Activated naive CD8-positive, alpha-beta T cell treated with anti-CD3 and anti-CD28 coated beads, Interleukin-2, amount 50 U/mL, for 24 hours (primary cell): ENCODE measurements at regions not wholly inside any gene's neighbourhood (a gene's known extent, or its start where the extent isn't known, plus 50 kb on each side); places are given as distances from the start of the nearest gene placed in this dataset.

ENCODE experiments used
- ATAC-seq: fragments of 150-1000 bp; cut with Tn5 transposase; one replicate; pipeline ENCODE4 v1.10.0; 2021
- DNase-seq: peaks from one replicate; pipeline ENCODE4 v3.0.0; 2021
- H3K27ac Mint-ChIP-seq: one replicate; pipeline ENCODE4 v1.8.0; 2021; ENCODE audit warnings: mild to moderate bottlenecking, mixed read lengths
- H3K27me3 Mint-ChIP-seq: one replicate; pipeline ENCODE4 v1.8.0; 2021; ENCODE audit warnings: mixed read lengths
- H3K36me3 Mint-ChIP-seq: one replicate; pipeline ENCODE4 v1.8.0; 2021; ENCODE audit warnings: low read depth, mixed read lengths
- H3K4me1 Mint-ChIP-seq: one replicate; pipeline ENCODE4 v1.8.0; 2021; ENCODE audit warnings: mixed read lengths
- H3K4me3 Mint-ChIP-seq: one replicate; pipeline ENCODE4 v1.8.0; 2021; ENCODE audit warnings: mild to moderate bottlenecking, moderate library complexity, mixed read lengths
- H3K9me3 Mint-ChIP-seq: one replicate; pipeline ENCODE4 v1.8.0; 2021; ENCODE audit warnings: mixed read lengths

DNA sequence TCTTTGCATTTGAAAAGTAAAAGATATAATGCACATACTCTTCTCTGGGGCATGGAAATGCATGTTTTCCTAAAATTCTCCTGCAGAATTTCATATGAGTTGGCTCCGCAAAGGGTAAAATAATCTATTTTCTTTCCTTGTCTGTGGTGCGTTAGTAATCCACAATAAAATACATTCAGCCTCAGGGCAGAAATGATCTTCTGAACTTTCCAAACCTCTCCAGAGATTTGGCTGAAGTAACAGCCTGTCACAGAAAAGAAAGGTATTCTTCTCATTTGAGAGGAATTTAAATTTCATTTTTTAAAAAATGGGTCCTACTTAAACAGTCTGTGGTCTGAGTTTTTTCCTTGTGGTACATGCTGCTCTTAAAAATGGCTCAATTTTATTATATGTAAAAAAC, 182.7 kb upstream of the DCBLD2 start:
- DNase-seq (no peak), ATAC-seq (no peak)
- H3K4me3 Mint-ChIP-seq: no peak overlapping the region
- H3K27me3 Mint-ChIP-seq: peaks cover 2% of the 10 kb centered on the region
- H3K9me3 Mint-ChIP-seq: no peaks in the 10 kb centered on the region
- no peaks in the 10 kb centered on the region for H3K4me1 Mint-ChIP-seq
- no peak overlapping the region for H3K27ac Mint-ChIP-seq
- H3K36me3 Mint-ChIP-seq: no peaks in the 10 kb centered on the region

DNA sequence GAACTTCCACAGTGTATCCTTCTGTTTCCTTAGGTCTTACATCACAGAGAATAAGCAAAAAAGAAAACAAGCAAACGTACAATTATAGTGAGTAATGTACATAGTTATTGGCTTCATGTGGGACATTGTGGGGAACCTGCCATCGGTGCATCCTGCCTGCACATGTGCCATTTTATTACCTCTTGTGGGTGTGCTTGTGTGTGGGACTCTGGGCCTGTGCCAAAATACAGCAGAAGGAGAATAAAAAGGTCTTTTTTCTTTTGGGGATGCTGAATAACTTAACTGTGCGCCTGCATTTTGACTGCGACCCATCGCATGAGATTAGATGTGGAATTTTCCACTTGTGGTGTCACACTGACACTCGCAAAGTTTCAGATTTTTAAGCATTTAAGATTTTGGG, 169.6 kb upstream of the DCBLD2 start:
- DNase-seq (no peak), ATAC-seq (no peak)
- Mint-ChIP-seq H3K4me3 (no peak overlapping the region), H3K9me3 (peaks cover 4% of the 10 kb centered on the region), H3K27ac (no peak overlapping the region), H3K36me3 (no peaks in the 10 kb centered on the region), H3K27me3 (no peaks in the 10 kb centered on the region), H3K4me1 (no peaks in the 10 kb centered on the region)

DNA sequence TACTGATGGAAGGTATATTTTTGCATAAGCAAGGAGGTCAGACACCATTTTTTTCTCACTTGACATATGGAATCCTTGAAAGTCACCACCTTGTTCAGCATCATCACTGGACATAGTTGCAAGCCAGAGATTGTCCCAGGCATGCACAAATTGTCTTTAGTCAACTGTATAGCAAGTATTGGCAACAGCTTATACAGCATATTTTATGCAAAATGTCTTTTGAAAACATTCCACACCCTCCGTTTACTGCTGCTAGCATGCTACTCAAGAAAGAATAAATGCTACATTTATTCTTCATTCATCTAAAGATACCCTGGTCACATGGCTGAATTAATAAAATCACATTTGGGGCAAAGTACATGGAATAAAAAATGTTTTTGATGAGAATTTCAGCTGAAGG, 168.5 kb upstream of the DCBLD2 start:
- Mint-ChIP-seq H3K4me3 (no peak overlapping the region), H3K36me3 (no peaks in the 10 kb centered on the region), H3K27me3 (peaks cover 2% of the 10 kb centered on the region), H3K27ac (no peak overlapping the region), H3K4me1 (no peaks in the 10 kb centered on the region), H3K9me3 (peaks cover 4% of the 10 kb centered on the region)
- no peak for ATAC-seq
- no peak for DNase-seq

DNA sequence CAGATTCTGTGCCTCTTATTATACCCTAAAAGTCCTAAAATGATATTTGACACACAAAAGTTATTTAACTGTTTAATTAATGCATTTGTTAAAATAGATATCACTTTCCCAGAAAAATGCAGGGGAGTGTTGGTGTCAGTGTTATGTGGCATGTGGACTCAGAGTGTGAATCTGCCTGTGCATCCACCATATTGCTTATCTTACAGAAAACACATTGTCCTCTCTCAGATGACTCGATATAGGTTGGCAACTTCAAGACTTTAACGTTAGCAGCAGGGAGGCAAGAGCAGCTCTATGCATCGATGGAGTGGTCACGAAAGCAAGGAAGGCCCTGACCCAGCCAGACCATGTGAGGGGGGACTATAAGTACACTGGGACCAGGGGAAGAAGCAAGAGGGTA, 165.4 kb upstream of the DCBLD2 start:
- DNase-seq (no peak), ATAC-seq (no peak)
- H3K4me3 Mint-ChIP-seq: no peak overlapping the region
- no peak overlapping the region for H3K27ac Mint-ChIP-seq
- H3K27me3 Mint-ChIP-seq: peaks cover 2% of the 10 kb centered on the region
- H3K9me3 Mint-ChIP-seq: no peaks in the 10 kb centered on the region
- H3K36me3 Mint-ChIP-seq: no peaks in the 10 kb centered on the region
- no peaks in the 10 kb centered on the region for H3K4me1 Mint-ChIP-seq

DNA sequence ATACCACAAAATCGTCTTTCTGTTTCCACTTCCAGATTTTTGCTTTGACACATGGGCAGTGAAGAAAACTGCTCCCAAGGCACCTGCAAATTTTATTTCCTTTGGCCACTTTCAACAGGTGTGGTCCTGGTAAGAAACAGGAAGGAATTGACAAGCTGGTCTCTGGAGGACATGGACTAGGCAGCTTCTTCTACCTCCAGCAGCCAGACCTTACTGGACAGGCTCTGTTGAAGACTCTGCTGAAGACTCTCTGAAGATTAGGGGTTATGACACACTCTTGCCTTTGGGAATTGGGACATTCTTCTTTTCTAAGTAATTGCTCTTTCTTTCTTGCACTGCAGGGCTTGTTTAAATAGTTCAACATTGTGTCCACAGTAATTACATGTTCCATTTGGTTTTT, 147.7 kb upstream of the DCBLD2 start:
- H3K9me3 Mint-ChIP-seq: peaks cover 4% of the 10 kb centered on the region
- no peak overlapping the region for H3K27ac Mint-ChIP-seq
- no peaks in the 10 kb centered on the region for H3K4me1 Mint-ChIP-seq
- H3K4me3 Mint-ChIP-seq: no peak overlapping the region
- ATAC-seq: no peak
- H3K27me3 Mint-ChIP-seq: no peaks in the 10 kb centered on the region
- DNase-seq: no peak
- no peaks in the 10 kb centered on the region for H3K36me3 Mint-ChIP-seq

DNA sequence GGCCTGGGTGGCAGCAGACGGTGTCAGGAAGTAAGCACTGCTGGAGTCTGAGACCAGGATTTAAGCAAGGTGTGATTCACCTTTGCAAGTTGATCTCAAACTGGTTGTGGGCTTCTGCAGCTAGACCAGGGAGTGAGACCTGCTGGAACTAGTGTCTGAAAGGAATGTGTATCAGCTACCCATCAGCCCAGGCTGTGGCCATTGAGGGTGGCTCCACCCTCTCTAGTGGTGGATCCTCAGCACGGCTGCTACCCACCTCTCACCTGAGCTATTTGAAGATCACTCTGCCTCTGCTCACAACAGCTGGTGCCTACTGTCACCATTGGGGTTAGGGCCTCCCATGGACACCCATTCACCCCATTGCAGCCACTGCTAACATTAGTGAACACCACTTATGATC, 140.3 kb upstream of the DCBLD2 start:
- Mint-ChIP-seq H3K4me3 (no peak overlapping the region), H3K27me3 (no peaks in the 10 kb centered on the region), H3K36me3 (no peaks in the 10 kb centered on the region), H3K4me1 (no peaks in the 10 kb centered on the region), H3K9me3 (peaks cover 3% of the 10 kb centered on the region), H3K27ac (no peak overlapping the region)
- ATAC-seq: no peak
- no peak for DNase-seq

DNA sequence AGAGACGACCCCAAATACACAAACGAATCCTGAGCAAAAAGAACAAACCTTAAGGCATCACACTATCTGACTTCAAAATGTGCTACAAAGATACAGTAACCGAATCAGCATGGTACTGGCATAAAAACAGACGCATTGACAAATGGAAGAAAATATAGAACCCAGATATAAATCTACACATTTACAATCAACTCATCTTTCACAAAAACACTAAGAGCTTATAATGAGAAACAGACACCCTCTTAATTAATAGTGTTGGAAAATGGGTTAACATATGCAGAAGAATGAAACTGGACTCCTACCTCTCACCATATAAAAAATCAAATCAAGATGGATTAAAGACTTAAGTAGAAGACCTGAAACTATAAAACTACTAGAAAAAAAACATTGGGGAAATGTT, 130.3 kb upstream of the DCBLD2 start:
- H3K27ac Mint-ChIP-seq: no peak overlapping the region
- H3K36me3 Mint-ChIP-seq: no peaks in the 10 kb centered on the region
- H3K27me3 Mint-ChIP-seq: no peaks in the 10 kb centered on the region
- no peak for DNase-seq
- H3K4me3 Mint-ChIP-seq: no peak overlapping the region
- ATAC-seq: no peak
- H3K9me3 Mint-ChIP-seq: peaks cover 8% of the 10 kb centered on the region
- no peaks in the 10 kb centered on the region for H3K4me1 Mint-ChIP-seq

DNA sequence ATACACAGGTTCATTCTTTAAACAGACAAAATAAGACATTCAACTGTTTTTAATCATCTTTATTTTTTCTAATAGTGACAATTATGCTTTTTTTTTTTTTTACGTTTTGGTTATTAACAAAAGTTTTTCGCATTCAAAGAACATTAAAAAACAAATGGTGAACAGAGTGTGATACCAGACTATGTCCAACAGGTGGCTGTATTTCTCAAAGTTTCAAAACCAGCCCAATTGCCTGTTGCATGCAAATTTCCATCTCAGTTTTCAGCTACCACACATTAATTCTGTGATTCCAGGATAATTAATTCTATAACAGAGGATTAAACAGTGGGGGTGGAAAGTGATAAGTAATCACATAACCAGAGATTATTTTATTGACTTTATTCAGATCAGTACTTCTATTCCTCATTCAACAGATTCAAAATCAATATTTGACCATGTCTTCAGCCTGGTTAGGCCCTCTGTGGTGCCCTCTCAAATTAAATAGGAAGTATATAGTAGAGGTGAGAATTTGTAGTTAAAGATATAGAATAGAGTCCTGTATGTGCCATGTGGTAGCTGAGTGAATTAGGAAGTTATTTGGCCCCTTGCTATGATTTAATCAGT, 122.2 kb upstream of the DCBLD2 start:
- ATAC-seq (no peak), DNase-seq (no peak)
- peaks cover 8% of the 10 kb centered on the region for H3K9me3 Mint-ChIP-seq
- no peaks in the 10 kb centered on the region for H3K4me1 Mint-ChIP-seq
- no peaks in the 10 kb centered on the region for H3K36me3 Mint-ChIP-seq
- H3K4me3 Mint-ChIP-seq: no peak overlapping the region
- no peak overlapping the region for H3K27ac Mint-ChIP-seq
- peaks cover 7% of the 10 kb centered on the region for H3K27me3 Mint-ChIP-seq

DNA sequence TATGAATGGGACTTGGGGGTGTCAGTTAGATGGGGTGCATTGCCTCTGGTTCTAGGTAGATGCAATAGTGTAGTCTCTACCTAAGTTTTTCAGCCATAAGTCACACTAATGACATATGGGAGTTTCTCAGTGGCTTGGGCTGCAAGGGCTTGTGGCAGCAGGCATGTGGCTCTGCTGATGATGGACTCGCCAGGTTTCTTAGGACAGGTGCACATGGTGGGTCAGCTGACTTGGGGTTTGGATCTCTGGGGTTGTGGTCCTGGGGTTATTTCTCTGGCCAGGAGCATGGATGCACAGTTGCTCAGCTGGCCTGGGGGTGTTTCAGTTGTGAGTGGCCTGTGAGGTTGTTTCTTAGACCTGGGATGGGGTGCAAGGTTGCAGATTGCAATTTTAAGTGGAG, 120.0 kb upstream of the DCBLD2 start:
- ATAC-seq (no peak), DNase-seq (no peak)
- Mint-ChIP-seq H3K27me3 (peaks cover 8% of the 10 kb centered on the region), H3K36me3 (no peaks in the 10 kb centered on the region), H3K9me3 (no peaks in the 10 kb centered on the region), H3K27ac (no peak overlapping the region), H3K4me3 (no peak overlapping the region), H3K4me1 (no peaks in the 10 kb centered on the region)

DNA sequence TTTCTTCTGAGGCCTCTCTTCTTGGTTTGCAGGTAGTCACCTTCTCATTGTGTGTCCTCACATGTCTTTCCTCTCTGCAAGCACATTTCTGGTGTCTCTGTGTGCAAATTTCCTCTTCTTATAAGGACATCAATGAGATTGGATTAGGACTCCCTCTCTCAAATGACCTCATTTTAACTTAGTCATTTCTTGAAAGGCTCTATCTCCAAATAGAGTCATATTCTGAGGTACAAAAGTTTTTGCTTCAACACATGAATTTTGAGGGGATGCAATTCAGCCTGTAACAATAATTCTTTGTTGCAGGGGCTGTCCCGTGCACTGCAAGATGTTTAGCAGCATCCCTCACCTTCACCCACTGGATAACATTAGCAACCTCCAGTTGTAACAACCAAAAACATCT, 115.0 kb upstream of the DCBLD2 start:
- Mint-ChIP-seq H3K36me3 (no peaks in the 10 kb centered on the region), H3K4me1 (no peaks in the 10 kb centered on the region), H3K9me3 (no peaks in the 10 kb centered on the region), H3K27ac (no peak overlapping the region), H3K4me3 (no peak overlapping the region), H3K27me3 (peaks cover 2% of the 10 kb centered on the region)
- ATAC-seq (no peak), DNase-seq (no peak)

DNA sequence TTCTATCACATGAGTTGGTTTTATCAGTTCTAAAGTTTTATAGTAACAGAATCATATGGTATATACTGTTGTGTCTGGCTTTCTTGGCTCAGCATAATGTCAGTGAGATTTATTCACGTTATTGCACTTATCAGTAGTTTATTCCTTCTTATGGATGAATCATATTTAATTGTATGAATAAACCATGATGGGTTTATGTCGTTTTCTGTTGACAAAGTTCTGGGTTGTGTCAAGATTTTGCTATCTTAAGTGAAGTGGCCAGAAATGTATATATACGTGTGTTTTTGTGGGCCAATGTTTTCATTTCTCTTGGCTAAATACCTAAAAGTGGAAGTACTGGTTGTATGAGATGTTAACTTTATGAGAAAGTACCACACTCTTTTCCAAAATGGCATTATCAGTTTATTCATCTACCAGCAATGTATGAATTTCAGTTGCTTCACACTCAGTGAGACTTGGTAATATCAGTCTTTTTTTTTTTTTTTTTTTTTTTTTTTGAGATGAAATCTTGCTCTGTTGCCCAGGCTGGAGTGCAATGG, 112.4 kb upstream of the DCBLD2 start:
- Mint-ChIP-seq H3K36me3 (no peaks in the 10 kb centered on the region), H3K27me3 (peaks cover 2% of the 10 kb centered on the region), H3K9me3 (no peaks in the 10 kb centered on the region), H3K4me1 (no peaks in the 10 kb centered on the region), H3K27ac (no peak overlapping the region), H3K4me3 (no peak overlapping the region)
- DNase-seq (no peak), ATAC-seq (no peak)

DNA sequence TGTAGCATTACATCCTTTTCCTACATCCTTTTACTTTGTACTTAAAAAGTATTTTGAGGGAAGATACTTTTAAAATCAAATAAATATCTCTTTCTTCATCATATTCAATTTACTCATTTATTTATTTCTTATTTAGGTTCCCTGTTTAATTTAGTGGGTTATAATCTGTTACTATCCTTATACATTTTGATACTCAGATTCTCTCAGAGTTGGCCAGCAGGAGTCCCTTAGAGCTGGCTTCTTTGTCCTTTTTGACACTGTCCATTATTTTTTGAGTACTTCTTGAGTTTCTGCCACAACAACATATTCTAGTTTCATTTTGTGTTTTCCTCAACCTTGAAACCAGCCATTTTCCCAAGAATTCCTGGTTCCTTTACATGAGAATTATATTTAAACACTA, 111.6 kb upstream of the DCBLD2 start:
- H3K4me3 Mint-ChIP-seq: no peak overlapping the region
- peaks cover 2% of the 10 kb centered on the region for H3K27me3 Mint-ChIP-seq
- DNase-seq (no peak), ATAC-seq (no peak)
- H3K4me1 Mint-ChIP-seq: no peaks in the 10 kb centered on the region
- no peak overlapping the region for H3K27ac Mint-ChIP-seq
- H3K9me3 Mint-ChIP-seq: no peaks in the 10 kb centered on the region
- no peaks in the 10 kb centered on the region for H3K36me3 Mint-ChIP-seq

DNA sequence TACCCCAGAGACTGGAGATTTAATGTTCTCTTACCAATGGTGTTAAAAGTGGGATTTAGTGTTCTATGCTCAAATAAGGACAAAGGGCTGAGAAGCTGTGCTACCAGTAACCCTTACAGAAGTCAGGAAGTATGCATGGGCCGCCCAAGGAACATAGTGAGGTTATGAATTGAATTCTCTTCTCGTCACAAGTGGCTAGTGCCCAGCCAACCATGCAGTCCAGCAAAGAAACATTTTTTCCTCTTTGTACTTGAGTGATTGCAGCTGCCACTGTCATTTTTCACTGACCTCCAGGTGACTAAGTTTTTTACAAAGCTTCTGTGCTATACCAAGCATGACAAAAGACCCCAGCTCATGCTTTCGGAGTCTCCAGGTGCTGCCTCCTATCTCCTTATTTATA, 110.6 kb upstream of the DCBLD2 start:
- no peak overlapping the region for H3K27ac Mint-ChIP-seq
- ATAC-seq: no peak
- H3K27me3 Mint-ChIP-seq: no peaks in the 10 kb centered on the region
- no peak overlapping the region for H3K4me3 Mint-ChIP-seq
- H3K9me3 Mint-ChIP-seq: no peaks in the 10 kb centered on the region
- H3K4me1 Mint-ChIP-seq: no peaks in the 10 kb centered on the region
- no peak for DNase-seq
- H3K36me3 Mint-ChIP-seq: no peaks in the 10 kb centered on the region

DNA sequence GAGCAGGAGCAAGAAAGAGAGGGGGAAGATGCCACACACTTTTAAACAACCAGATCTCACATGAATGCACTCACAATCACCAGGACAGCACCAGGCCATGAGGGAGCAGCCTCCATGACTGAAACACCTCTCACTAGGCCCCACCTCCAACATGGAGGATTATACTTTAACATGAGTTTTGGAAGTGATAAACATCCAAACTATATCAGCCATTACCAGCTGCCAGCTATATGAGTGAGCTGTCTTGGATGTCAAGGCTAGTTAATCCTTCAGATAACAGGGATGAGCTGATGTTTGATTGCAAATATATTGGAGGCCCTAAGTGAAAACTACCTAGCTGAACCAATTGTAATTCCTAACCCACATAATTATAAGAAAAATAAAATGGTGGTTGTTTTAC, 108.4 kb upstream of the DCBLD2 start:
- ATAC-seq: no peak
- DNase-seq: no peak
- Mint-ChIP-seq H3K9me3 (no peaks in the 10 kb centered on the region), H3K27ac (no peak overlapping the region), H3K4me3 (no peak overlapping the region), H3K4me1 (no peaks in the 10 kb centered on the region), H3K27me3 (no peaks in the 10 kb centered on the region), H3K36me3 (no peaks in the 10 kb centered on the region)

DNA sequence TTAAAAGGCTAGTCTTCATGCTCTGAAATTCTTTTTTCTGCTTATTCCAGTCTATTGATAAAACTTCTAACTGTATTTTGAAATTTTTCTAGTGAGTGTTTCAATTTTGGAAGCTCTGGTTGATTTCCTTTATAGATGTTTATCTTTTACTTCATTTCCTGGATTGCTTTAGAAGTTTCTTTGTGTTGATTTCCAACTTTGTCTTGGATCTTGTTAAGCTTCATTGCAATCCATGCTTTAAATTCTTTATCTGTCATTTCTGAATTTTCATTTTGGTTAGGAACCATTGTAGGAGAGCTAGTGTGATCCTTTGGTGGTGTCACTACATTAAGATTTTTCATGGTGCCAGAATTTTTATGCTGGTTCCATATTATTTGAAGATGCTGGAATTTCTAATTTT, 105.2 kb upstream of the DCBLD2 start:
- no peaks in the 10 kb centered on the region for H3K9me3 Mint-ChIP-seq
- H3K27ac Mint-ChIP-seq: no peak overlapping the region
- no peak for ATAC-seq
- H3K4me3 Mint-ChIP-seq: no peak overlapping the region
- DNase-seq: no peak
- no peaks in the 10 kb centered on the region for H3K27me3 Mint-ChIP-seq
- no peaks in the 10 kb centered on the region for H3K4me1 Mint-ChIP-seq
- no peaks in the 10 kb centered on the region for H3K36me3 Mint-ChIP-seq

DNA sequence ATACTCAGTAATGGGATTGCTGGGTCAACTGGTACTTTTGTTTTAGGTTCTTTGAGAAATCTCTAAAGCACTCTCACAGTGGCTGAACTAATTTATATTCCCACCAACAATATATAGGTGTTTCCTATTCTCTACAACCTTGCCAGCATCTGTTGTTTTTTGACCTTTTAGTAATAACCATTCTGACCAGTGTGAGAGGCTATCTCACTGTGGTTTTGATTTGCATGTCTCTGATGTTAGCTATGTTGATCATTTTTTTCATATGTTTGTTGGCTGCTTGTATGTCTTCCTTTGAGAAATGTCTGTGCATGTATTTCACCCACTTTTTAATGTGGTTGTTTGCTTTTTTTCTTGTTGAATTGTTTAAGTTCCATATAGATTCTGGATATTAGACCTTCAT, 98.2 kb upstream of the DCBLD2 start:
- DNase-seq: no peak
- ATAC-seq: no peak
- no peak overlapping the region for H3K4me3 Mint-ChIP-seq
- H3K9me3 Mint-ChIP-seq: peaks cover 3% of the 10 kb centered on the region
- H3K36me3 Mint-ChIP-seq: no peaks in the 10 kb centered on the region
- H3K27ac Mint-ChIP-seq: no peak overlapping the region
- H3K4me1 Mint-ChIP-seq: no peaks in the 10 kb centered on the region
- peaks cover 7% of the 10 kb centered on the region for H3K27me3 Mint-ChIP-seq
